ENCODE measurements at regions not wholly inside any gene's neighbourhood (a gene's known extent, or its start where the extent isn't known, plus 50 kb on each side); places are given as distances from the start of the nearest gene placed in this dataset.

GRCh38 chr9:7382304-7382703, 417.3 kb downstream of the DMAC1 start:
- no peak for DNase-seq (ENCODE audit: low read depth)
- TF ChIP-seq CTCF (IDR thresholded peaks at IDR 0.05; ENCODE audit: insufficient read depth, low read depth, low read length) = no peak
- no peak overlapping the region for H3K4me3 ChIP-seq (ENCODE audit: low read depth, low read length)

GRCh38 chr9:7377489-7377888, 422.1 kb downstream of the DMAC1 start:
- no peak for TF ChIP-seq CTCF (IDR thresholded peaks at IDR 0.05; ENCODE audit: insufficient read depth, low read depth, low read length)
- no peak for DNase-seq (ENCODE audit: low read depth)
- H3K4me3 ChIP-seq (ENCODE audit: low read depth, low read length) = no peak overlapping the region

GRCh38 chr9:7376833-7377232, 422.7 kb downstream of the DMAC1 start:
- TF ChIP-seq CTCF (IDR thresholded peaks at IDR 0.05; ENCODE audit: insufficient read depth, low read depth, low read length) = no peak
- H3K4me3 ChIP-seq (ENCODE audit: low read depth, low read length) = no peak overlapping the region
- no peak for DNase-seq (ENCODE audit: low read depth)

GRCh38 chr9:7376213-7376612, 423.4 kb downstream of the DMAC1 start:
- no peak overlapping the region for H3K4me3 ChIP-seq (ENCODE audit: low read depth, low read length)
- DNase-seq (ENCODE audit: low read depth) = no peak
- no peak for TF ChIP-seq CTCF (IDR thresholded peaks at IDR 0.05; ENCODE audit: insufficient read depth, low read depth, low read length)

- no peak overlapping the region for H3K4me3 ChIP-seq (ENCODE audit: low read depth, low read length)
- peak; percentile 19 for DNase-seq (ENCODE audit: low read depth)
- TF ChIP-seq CTCF (IDR thresholded peaks at IDR 0.05; ENCODE audit: insufficient read depth, low read depth, low read length) = no peak
Measured at GRCh38 chr9:7375013-7375511, 424.5 kb downstream of the DMAC1 start.

- no peak overlapping the region for H3K4me3 ChIP-seq (ENCODE audit: low read depth, low read length)
- TF ChIP-seq CTCF (IDR thresholded peaks at IDR 0.05; ENCODE audit: insufficient read depth, low read depth, low read length) = no peak
- DNase-seq (ENCODE audit: low read depth) = no peak
Measured at GRCh38 chr9:7370988-7371387, 428.6 kb downstream of the DMAC1 start.

- no peak for TF ChIP-seq CTCF (IDR thresholded peaks at IDR 0.05; ENCODE audit: insufficient read depth, low read depth, low read length)
- DNase-seq (ENCODE audit: low read depth) = no peak
- H3K4me3 ChIP-seq (ENCODE audit: low read depth, low read length) = no peak overlapping the region
Measured at GRCh38 chr9:7370381-7370780, 429.2 kb downstream of the DMAC1 start.
